ENCODE measurements at regions not wholly inside any gene's neighbourhood (a gene's known extent, or its start where the extent isn't known, plus 50 kb on each side); places are given as distances from the start of the nearest gene placed in this dataset.

- H3K18ac ChIP-seq (ENCODE audit: low read depth, low read length) = no peak overlapping the region
- H2BK120ac ChIP-seq (ENCODE audit: low read depth, low read length) = no peak overlapping the region
- H3K14ac ChIP-seq (replicated peaks; ENCODE audit: low read depth, low read length) = no peak overlapping the region
- ATAC-seq (ENCODE audit: low read depth) (no peak), DNase-seq (no peak)
- H2BK15ac ChIP-seq (ENCODE audit: low read depth, low read length) = no peak overlapping the region
- peaks cover 33% of the 10 kb centered on the region for H3K9me3 ChIP-seq (ENCODE audit: control insufficient read depth, insufficient read depth, low read length)
- no peak overlapping the region for H2BK5ac ChIP-seq (ENCODE audit: low read depth, low read length, poor library complexity, severe bottlenecking)
- CTCF ChIA-PET = no interaction called here
- H2AK9ac ChIP-seq (replicated peaks; ENCODE audit: low read depth, low read length, poor library complexity) = no peak overlapping the region
- H3K56ac ChIP-seq (ENCODE audit: extremely low read depth, insufficient read depth, low read length) = no peak overlapping the region
- no peak overlapping the region for H4K5ac ChIP-seq (ENCODE audit: low read depth, low read length)
- H3K4me3 ChIP-seq (ENCODE audit: insufficient read depth, low read depth, low read length) = no peak overlapping the region
- no peak overlapping the region for H3K9ac ChIP-seq (ENCODE audit: low read depth, low read length)
- no TSS peak for BruUV-seq (replicated peaks)
- no peak overlapping the region for H3K4ac ChIP-seq (ENCODE audit: low read depth, low read length)
- no peak overlapping the region for H4K91ac ChIP-seq (ENCODE audit: insufficient read depth, low read depth, low read length)
- POLR2A ChIA-PET (ENCODE audit: unreplicated experiment) = no interaction called here
- H3K79me1 ChIP-seq (ENCODE audit: low read depth in 1 of 2, low read length in 2 of 2) = no peaks in the 10 kb centered on the region
- H4K20me1 ChIP-seq (ENCODE audit: insufficient read depth, low read length) = no peaks in the 10 kb centered on the region
- intact Hi-C loops (cut with micrococcal nuclease) (no loop called here), in situ Hi-C loops (cut with MboI; ENCODE audit: low sequenced_read_pairs) (no loop called here), dilution Hi-C loops (cut with HindIII; ENCODE audit: low sequenced_read_pairs, unreplicated experiment) (no loop called here)
- H2BK20ac ChIP-seq (ENCODE audit: low read depth, low read length) = no peak overlapping the region
- no peak overlapping the region for H3K4me2 ChIP-seq (ENCODE audit: low read depth, low read length)
- no peaks in the 10 kb centered on the region for H3K36me3 ChIP-seq (ENCODE audit: control insufficient read depth, insufficient read depth, low read length)
- H3K23ac ChIP-seq (ENCODE audit: low read depth, low read length) = no peak overlapping the region
- no peak overlapping the region for H4K8ac ChIP-seq (ENCODE audit: low read depth in 2 of 2, low read length in 2 of 2)
- no peaks in the 10 kb centered on the region for H3K27me3 ChIP-seq (ENCODE audit: control insufficient read depth, insufficient read depth, low read length)
- no peaks in the 10 kb centered on the region for H3K9me1 ChIP-seq (ENCODE audit: insufficient read depth, low read length)
- H3K4me1 ChIP-seq (ENCODE audit: control insufficient read depth, insufficient read depth, low read length) = no peaks in the 10 kb centered on the region
- TF ChIP-seq RCOR1 (IDR thresholded peaks at IDR 0.05; ENCODE audit: insufficient replicate concordance, low read length) (no peak), RFX5 (IDR thresholded peaks at IDR 0.05; ENCODE audit: low read depth, low read length) (no peak), BHLHE40 (IDR thresholded peaks at IDR 0.05; ENCODE audit: low read depth, low read length) (no peak), POLR2A (IDR thresholded peaks at IDR 0.05; ENCODE audit: low read depth, low read length) (no peak), MAFK (IDR thresholded peaks at IDR 0.05; ENCODE audit: low read depth, low read length) (no peak), CEBPB (IDR thresholded peaks at IDR 0.05; ENCODE audit: low read depth, low read length) (no peak), MXI1 (IDR thresholded peaks at IDR 0.05; ENCODE audit: borderline replicate concordance, low read depth, low read length) (no peak), CTCF (conservative IDR thresholded peaks at IDR 0.05; ENCODE audit: low read depth, low read length) (no peak), CHD1 (IDR thresholded peaks at IDR 0.05; ENCODE audit: low read depth, low read length) (no peak), NFE2L2 (IDR thresholded peaks at IDR 0.05; ENCODE audit: low read depth, low read length) (no peak), USF2 (IDR thresholded peaks at IDR 0.05; ENCODE audit: low read depth, low read length) (no peak), ELK1 (IDR thresholded peaks at IDR 0.05; ENCODE audit: borderline replicate concordance, low read depth, low read length) (no peak), MAZ (IDR thresholded peaks at IDR 0.05; ENCODE audit: borderline replicate concordance, low read depth, low read length) (no peak)
- H3K27ac ChIP-seq (ENCODE audit: insufficient read depth, low read length) = no peak overlapping the region
- no peak overlapping the region for H2AK5ac ChIP-seq (ENCODE audit: low read depth, low read length)
- H2AFZ ChIP-seq (replicated peaks; ENCODE audit: low read length, poor library complexity) = no peak overlapping the region
Measured at GRCh38 chr2:16177671-16178180, 237.4 kb downstream of the MYCN start.

Data from IMR-90 (cell line).